ENCODE measurements at regions not wholly inside any gene's neighbourhood (a gene's known extent, or its start where the extent isn't known, plus 50 kb on each side); places are given as distances from the start of the nearest gene placed in this dataset.

DNA sequence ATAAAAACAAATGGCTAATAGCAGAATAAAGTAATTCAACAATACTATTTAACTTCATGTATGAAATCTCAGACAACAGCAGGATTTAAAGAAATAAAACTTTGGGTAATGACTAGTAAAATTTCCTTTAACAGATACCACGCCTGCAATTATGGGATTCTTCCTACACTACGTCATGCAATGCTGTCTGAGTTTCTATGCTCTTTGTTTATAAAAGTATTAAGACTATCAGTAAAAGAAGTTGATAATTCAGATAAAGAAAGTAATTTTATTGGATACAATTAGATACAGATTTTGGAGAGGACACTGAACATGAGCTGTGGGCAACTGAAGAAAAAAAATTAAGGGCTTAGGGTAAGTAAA, 308.4 kb upstream of the LRFN5 start:
- no peak overlapping the region for H3K4me3 ChIP-seq (ENCODE audit: extremely low read depth, insufficient read depth, low read length, poor library complexity, severe bottlenecking)

DNA sequence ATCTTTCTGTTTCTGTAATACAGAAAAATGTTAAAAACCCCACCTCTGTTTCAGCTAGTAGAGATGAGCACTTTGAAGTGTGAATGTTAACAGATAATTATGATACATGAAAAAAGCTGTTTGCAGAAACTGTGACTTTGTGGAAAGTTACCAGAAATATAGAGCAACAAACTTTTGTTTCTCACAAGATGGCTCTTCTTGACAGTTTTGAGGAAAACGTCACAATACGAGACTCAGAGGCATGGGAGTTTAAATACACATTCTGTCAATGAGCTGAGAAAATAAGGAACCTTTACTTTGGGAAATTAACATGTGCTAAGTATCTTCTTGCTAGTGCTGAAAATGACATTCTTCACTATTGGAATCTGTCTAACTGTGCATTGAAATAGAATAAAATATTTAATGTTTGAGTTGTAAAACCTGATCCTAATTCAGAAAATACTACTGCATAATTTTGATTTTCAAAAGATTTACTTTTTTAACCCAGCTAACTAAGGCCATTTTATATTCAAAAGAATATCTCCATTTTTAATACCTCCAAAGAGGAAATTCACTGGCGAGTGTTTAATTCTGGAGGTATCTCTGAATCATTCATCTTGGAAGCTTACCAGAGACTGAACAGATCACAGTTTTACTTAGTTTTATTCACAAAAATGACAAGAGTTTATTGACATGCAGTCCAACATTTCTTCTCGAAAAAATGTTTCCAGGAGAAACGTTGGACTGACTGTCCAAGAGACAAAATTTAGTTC, 308.9 kb upstream of the LRFN5 start:
- Histone ChIP-seq H3K4me3 (ENCODE audit: extremely low read depth, insufficient read depth, low read length, poor library complexity, severe bottlenecking) (no peak overlapping the region), H3K36me3 (ENCODE audit: control insufficient read depth, insufficient read depth, low read length) (no peaks in the 10 kb centered on the region), H3K27ac (ENCODE audit: low read depth, low read length, severe bottlenecking) (no peak overlapping the region), H3K9me3 (ENCODE audit: control insufficient read depth, low read length) (no peaks in the 10 kb centered on the region), H3K4me1 (ENCODE audit: control insufficient read depth, insufficient read depth, low read length, poor library complexity, severe bottlenecking) (no peaks in the 10 kb centered on the region)
- WGBS, 2 experiments (ENCODE audit: insufficient coverage in 2 of 2) = 58% methylated on average over 3 of the region's 5 CpGs; no CpG with 5 or more reads in 1 of the 2 experiments

More for the DNA sequence above, 308.4 kb upstream of the LRFN5 start:
- no peaks in the 10 kb centered on the region for H3K4me1 ChIP-seq (ENCODE audit: control insufficient read depth, insufficient read depth, low read length, poor library complexity, severe bottlenecking)
- no CpG with 5 or more reads among the region's 2 CpGs for WGBS, 2 experiments (ENCODE audit: insufficient coverage in 2 of 2)
- no peaks in the 10 kb centered on the region for H3K9me3 ChIP-seq (ENCODE audit: control insufficient read depth, low read length)
- H3K36me3 ChIP-seq (ENCODE audit: control insufficient read depth, insufficient read depth, low read length) = no peaks in the 10 kb centered on the region
- H3K27ac ChIP-seq (ENCODE audit: low read depth, low read length, severe bottlenecking) = no peak overlapping the region

DNA sequence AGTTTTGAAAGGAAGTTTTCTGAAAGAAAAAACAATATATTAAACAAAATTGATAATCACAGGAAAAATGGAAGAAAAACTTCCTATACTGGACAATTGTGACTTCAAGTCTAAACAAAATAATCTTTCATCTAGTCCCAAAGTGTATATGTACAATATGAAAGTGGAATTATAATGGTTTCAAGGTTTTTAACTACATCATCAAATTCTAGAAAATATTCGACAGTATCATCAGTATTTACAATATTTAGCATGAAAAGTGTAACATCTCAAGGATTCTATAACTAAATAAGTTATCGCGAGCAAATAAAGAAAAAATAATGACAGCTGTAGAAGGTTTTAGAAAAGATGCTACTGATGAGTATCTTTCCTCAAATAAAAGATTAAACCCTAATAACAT, 310.9 kb upstream of the LRFN5 start:
- H3K27ac ChIP-seq (ENCODE audit: low read depth, low read length, severe bottlenecking) = no peak overlapping the region
- no peaks in the 10 kb centered on the region for H3K4me1 ChIP-seq (ENCODE audit: control insufficient read depth, insufficient read depth, low read length, poor library complexity, severe bottlenecking)
- no peaks in the 10 kb centered on the region for H3K9me3 ChIP-seq (ENCODE audit: control insufficient read depth, low read length)
- no CpG with 5 or more reads among the region's 3 CpGs for WGBS, 2 experiments (ENCODE audit: insufficient coverage in 2 of 2)
- no peak overlapping the region for H3K4me3 ChIP-seq (ENCODE audit: extremely low read depth, insufficient read depth, low read length, poor library complexity, severe bottlenecking)
- H3K36me3 ChIP-seq (ENCODE audit: control insufficient read depth, insufficient read depth, low read length) = no peaks in the 10 kb centered on the region

DNA sequence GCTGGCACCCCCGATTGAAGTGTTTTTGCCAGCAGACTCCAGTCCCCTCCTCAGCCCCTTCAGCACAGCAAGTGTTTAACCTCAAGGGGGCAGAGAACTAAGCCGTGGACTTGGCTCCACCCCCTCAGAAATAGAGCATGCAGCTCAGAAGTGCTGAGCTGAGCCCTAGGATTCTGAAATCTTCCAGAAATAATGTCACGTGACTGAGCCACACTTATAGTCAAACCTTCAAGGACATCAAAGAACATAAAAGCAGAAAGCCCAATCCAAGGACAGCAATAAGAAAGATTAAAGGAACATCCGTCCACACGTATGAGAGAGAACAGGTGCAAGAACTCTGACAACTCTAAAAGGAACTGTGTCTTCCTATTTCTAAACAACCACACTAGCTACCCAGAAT, 317.7 kb upstream of the LRFN5 start:
- no peaks in the 10 kb centered on the region for H3K9me3 ChIP-seq (ENCODE audit: control insufficient read depth, low read length)
- no peak overlapping the region for H3K27ac ChIP-seq (ENCODE audit: low read depth, low read length, severe bottlenecking)
- 82 to 93% methylated on average over 3 of the region's 5 CpGs for WGBS, 2 experiments (ENCODE audit: insufficient coverage in 2 of 2)
- no peaks in the 10 kb centered on the region for H3K36me3 ChIP-seq (ENCODE audit: control insufficient read depth, insufficient read depth, low read length)
- no peaks in the 10 kb centered on the region for H3K4me1 ChIP-seq (ENCODE audit: control insufficient read depth, insufficient read depth, low read length, poor library complexity, severe bottlenecking)
- no peak overlapping the region for H3K4me3 ChIP-seq (ENCODE audit: extremely low read depth, insufficient read depth, low read length, poor library complexity, severe bottlenecking)

DNA sequence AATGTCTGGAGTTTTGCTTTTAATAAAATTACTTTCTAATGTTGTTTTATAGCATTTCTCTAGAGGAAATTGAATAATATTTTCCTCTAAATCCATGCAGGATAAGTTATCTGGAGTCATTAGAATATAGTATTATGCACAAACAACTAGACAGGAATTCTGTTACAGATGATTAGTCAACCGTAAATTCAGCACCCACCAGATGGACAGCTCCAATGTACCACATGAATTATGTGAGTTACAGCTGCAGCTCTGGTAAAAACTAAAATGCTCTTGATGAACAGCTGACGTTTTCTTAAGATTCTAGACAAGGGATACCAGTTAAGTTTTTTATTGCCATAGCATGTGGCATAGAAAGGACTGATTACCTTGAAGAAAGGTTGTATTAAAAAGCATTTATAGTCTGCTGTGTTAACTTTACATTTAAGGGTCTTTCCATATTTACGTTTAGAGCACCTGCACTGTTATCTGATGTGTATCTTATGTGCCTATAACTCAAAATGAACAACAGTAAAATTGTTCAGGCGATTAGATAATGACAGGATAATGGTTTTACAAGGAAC, 321.4 kb upstream of the LRFN5 start:
- Histone ChIP-seq H3K27ac (ENCODE audit: low read depth, low read length, severe bottlenecking) (no peak overlapping the region), H3K4me1 (ENCODE audit: control insufficient read depth, insufficient read depth, low read length, poor library complexity, severe bottlenecking) (no peaks in the 10 kb centered on the region), H3K4me3 (ENCODE audit: extremely low read depth, insufficient read depth, low read length, poor library complexity, severe bottlenecking) (no peak overlapping the region), H3K9me3 (ENCODE audit: control insufficient read depth, low read length) (no peaks in the 10 kb centered on the region), H3K36me3 (ENCODE audit: control insufficient read depth, insufficient read depth, low read length) (no peaks in the 10 kb centered on the region)
- WGBS, 2 experiments (ENCODE audit: insufficient coverage in 2 of 2) = 41% methylated on average over 2 to 3 of the region's 4 CpGs

DNA sequence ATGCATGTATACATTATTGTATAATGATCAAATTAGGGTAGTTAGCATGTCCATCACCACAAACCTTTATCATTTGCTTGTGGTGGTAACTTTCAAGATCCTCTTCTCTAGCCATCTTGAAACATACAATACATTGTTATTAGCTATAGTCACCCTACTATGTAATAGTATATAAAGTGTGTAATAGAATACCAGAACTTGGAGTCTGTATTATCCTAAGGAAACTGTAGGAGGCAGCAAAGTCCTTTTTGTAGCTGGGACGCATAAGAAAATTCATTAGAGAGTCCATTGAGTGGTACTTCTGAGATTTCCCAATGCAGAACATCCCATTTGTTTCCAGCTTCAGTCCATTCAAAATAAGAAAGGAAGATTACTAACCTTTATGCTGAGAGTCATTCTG, 325.9 kb upstream of the LRFN5 start:
- Histone ChIP-seq H3K36me3 (ENCODE audit: control insufficient read depth, insufficient read depth, low read length) (no peaks in the 10 kb centered on the region), H3K9me3 (ENCODE audit: control insufficient read depth, low read length) (no peaks in the 10 kb centered on the region), H3K4me3 (ENCODE audit: extremely low read depth, insufficient read depth, low read length, poor library complexity, severe bottlenecking) (no peak overlapping the region), H3K4me1 (ENCODE audit: control insufficient read depth, insufficient read depth, low read length, poor library complexity, severe bottlenecking) (no peaks in the 10 kb centered on the region), H3K27ac (ENCODE audit: low read depth, low read length, severe bottlenecking) (no peak overlapping the region)
- 80% methylated on average over 1 of the region's 1 CpG; no CpG with 5 or more reads in 1 of the 2 experiments for WGBS, 2 experiments (ENCODE audit: insufficient coverage in 2 of 2)

DNA sequence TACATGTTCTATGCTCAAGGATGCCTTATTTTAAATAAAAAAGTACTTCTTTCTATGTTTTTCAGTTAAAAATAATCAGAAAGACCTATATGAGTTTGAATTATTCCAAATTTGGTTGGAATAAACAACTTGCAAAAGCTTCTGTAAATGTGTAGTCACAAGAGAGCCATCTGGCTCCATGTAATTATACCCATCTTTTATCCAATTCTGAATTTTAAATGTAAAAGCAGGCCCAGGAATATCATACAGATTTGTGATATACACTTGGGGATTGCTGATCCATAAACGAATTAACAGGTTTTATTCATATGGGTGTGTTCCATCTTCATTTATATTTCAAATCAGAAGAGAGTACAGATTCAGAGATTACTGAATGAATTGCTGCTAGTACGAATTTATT, 329.2 kb upstream of the LRFN5 start:
- Histone ChIP-seq H3K9me3 (ENCODE audit: control insufficient read depth, low read length) (no peaks in the 10 kb centered on the region), H3K4me1 (ENCODE audit: control insufficient read depth, insufficient read depth, low read length, poor library complexity, severe bottlenecking) (no peaks in the 10 kb centered on the region), H3K36me3 (ENCODE audit: control insufficient read depth, insufficient read depth, low read length) (no peaks in the 10 kb centered on the region), H3K27ac (ENCODE audit: low read depth, low read length, severe bottlenecking) (no peak overlapping the region), H3K4me3 (ENCODE audit: extremely low read depth, insufficient read depth, low read length, poor library complexity, severe bottlenecking) (no peak overlapping the region)
- WGBS, 2 experiments (ENCODE audit: insufficient coverage in 2 of 2) = no CpG with 5 or more reads among the region's 2 CpGs

DNA sequence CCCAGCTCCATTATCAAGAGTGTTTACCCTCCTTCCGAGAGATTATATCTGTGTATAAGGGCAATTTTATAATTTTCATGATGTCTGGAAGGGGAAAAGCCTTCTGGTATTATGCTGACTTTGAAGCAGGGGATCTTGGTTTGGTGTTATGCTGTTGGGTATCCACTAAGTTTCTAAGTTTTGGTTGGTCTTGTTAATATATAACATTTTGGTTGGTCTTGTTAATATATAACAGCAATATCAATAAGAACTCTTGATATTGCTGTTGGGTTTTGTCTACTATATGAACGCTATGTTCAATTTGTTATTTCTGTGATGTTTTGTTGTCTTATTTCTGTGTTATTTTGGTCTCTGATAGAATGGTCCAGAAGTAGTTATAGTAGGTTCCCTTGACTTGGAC, 349.2 kb upstream of the LRFN5 start:
- no peaks in the 10 kb centered on the region for H3K36me3 ChIP-seq (ENCODE audit: control insufficient read depth, insufficient read depth, low read length)
- H3K27ac ChIP-seq (ENCODE audit: low read depth, low read length, severe bottlenecking) = no peak overlapping the region
- H3K4me3 ChIP-seq (ENCODE audit: extremely low read depth, insufficient read depth, low read length, poor library complexity, severe bottlenecking) = no peak overlapping the region
- H3K9me3 ChIP-seq (ENCODE audit: control insufficient read depth, low read length) = peaks cover 10% of the 10 kb centered on the region
- WGBS, 2 experiments (ENCODE audit: insufficient coverage in 2 of 2) = 100% methylated on average over 1 of the region's 2 CpGs; no CpG with 5 or more reads in 1 of the 2 experiments
- H3K4me1 ChIP-seq (ENCODE audit: control insufficient read depth, insufficient read depth, low read length, poor library complexity, severe bottlenecking) = no peaks in the 10 kb centered on the region

DNA sequence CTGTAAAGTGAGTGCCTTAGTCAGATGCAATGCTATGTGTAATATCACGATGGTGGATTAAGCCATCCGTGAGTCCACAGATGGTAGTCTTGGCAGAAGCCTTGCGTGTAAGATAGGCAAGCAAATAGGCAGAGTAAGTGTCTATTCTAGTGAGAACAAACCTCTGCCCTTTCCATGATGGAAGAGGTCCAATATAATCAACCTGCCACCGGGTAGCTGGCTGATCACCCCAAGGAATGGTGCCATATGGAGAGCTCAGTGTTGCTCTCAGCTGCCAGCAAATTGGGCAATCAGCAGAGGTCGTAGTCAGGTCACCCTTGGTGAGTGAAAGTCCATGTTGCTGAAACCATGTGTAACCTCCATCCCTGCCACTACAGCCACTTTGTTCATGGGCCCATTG, 371.2 kb upstream of the LRFN5 start:
- Histone ChIP-seq H3K9me3 (ENCODE audit: control insufficient read depth, low read length) (no peaks in the 10 kb centered on the region), H3K4me3 (ENCODE audit: extremely low read depth, insufficient read depth, low read length, poor library complexity, severe bottlenecking) (no peak overlapping the region), H3K4me1 (ENCODE audit: control insufficient read depth, insufficient read depth, low read length, poor library complexity, severe bottlenecking) (no peaks in the 10 kb centered on the region), H3K36me3 (ENCODE audit: control insufficient read depth, insufficient read depth, low read length) (no peaks in the 10 kb centered on the region), H3K27ac (ENCODE audit: low read depth, low read length, severe bottlenecking) (no peak overlapping the region)
- 85 to 91% methylated on average over 4 to 5 of the region's 5 CpGs for WGBS, 2 experiments (ENCODE audit: insufficient coverage in 2 of 2)

DNA sequence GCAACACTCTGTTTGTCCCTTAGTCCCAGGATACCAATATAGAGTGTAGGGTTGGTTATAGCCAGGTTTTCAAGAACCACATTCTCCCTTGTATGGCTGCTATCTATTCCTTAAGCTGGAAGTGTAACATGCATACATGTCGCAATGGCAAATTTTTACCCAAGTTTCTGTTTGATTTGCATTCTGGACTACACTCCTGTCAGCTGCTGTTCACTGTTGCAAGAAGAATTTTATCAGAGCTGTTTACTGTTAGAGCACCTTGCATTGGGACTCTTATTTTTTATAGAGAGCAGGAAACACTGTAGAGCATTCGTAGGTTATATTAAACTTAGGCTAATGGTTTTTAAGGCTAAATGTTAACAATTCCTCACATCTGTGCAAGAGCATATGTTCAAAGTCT, 376.0 kb upstream of the LRFN5 start:
- WGBS, 2 experiments (ENCODE audit: insufficient coverage in 2 of 2) = 88 to 100% methylated on average over 1 of the region's 2 CpGs
- Histone ChIP-seq H3K27ac (ENCODE audit: low read depth, low read length, severe bottlenecking) (no peak overlapping the region), H3K36me3 (ENCODE audit: control insufficient read depth, insufficient read depth, low read length) (no peaks in the 10 kb centered on the region), H3K4me3 (ENCODE audit: extremely low read depth, insufficient read depth, low read length, poor library complexity, severe bottlenecking) (no peak overlapping the region), H3K4me1 (ENCODE audit: control insufficient read depth, insufficient read depth, low read length, poor library complexity, severe bottlenecking) (no peaks in the 10 kb centered on the region), H3K9me3 (ENCODE audit: control insufficient read depth, low read length) (no peaks in the 10 kb centered on the region)

DNA sequence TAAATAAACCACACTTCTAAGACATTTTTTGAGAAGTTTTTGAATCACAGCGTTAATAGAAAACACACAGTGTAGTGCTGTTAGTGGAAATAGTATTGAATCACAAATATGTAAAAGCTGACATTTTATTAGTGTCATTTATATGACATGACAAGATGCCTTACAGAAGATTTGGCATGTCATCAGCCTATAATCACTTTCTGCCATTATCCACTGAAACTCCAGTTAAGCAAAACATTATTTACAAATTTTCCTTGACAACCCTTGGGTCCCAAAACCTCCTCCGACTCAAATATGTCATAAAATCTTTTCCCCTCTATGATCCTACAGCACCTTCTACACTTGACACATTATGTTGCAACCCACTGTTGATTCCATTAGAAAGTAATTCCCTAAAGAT, 376.9 kb upstream of the LRFN5 start:
- Histone ChIP-seq H3K4me1 (ENCODE audit: control insufficient read depth, insufficient read depth, low read length, poor library complexity, severe bottlenecking) (no peaks in the 10 kb centered on the region), H3K27ac (ENCODE audit: low read depth, low read length, severe bottlenecking) (no peak overlapping the region), H3K36me3 (ENCODE audit: control insufficient read depth, insufficient read depth, low read length) (no peaks in the 10 kb centered on the region), H3K4me3 (ENCODE audit: extremely low read depth, insufficient read depth, low read length, poor library complexity, severe bottlenecking) (no peak overlapping the region), H3K9me3 (ENCODE audit: control insufficient read depth, low read length) (no peaks in the 10 kb centered on the region)
- whole genome bisulfite sequencing, 2 experiments (ENCODE audit: insufficient coverage in 2 of 2) = 86 to 90% methylated on average over 1 of the region's 2 CpGs

Data from mesodermal cell (in vitro differentiated cells).